Activated T-cell treated with anti-CD3 and anti-CD28 coated beads, Interleukin-2, amount 50 U/mL, for 48 hours (primary cell): ENCODE measurements at regions not wholly inside any gene's neighbourhood (a gene's known extent, or its start where the extent isn't known, plus 50 kb on each side); places are given as distances from the start of the nearest gene placed in this dataset.
A peak's percentile ranks its signal among the peaks of the same experiment; 100 is the strongest.
"Not testable (repeated sequence)": the region's sequence is repeated elsewhere in the genome, so short reads cannot be mapped to it uniquely, and the experiment has no call there.

Experiments used
- DNase-seq, 2 experiments: peaks; one replicate each; pipeline ENCODE4 v3.0.0-alpha.2; 2020

DNA sequence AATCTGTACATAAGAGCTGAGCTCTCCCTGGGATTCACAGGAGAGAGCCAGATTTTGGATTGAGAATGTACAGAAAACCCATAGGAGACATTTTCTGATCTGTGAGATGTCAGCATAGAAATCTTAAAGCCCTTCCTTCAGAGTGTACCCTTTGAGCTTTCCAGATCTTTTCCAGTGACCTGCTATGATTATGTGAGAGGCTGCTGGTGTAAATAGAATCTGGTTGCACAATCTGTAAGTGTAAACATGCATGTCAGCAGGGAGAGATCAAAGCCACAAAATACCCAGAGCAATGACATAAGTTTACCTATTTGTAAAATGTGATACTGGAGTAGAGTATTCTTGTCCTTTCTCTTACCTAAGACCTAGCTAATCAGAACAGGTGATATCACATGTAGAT, 471.9 kb downstream of the FOXD4L5 start:
- not testable (repeated sequence) for DNase-seq

DNA sequence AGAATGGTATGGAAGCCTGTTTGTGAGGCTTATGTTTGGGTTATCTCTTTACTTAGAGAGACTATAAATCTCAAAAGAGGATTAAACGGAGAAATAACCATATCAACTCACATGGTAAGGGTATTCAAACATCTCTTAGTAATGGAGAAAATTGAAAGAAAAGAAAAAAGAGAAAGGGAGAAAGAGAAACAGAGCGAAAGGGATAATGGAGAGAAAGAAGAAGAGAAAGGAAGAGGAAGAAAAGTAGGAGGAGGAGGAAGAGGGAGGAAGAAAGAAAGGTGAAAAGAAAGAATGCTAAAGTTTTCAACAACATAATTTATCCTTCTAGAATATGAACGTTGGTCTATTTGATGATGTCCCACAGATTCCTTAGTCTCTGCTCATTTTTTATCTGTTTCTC, 506.3 kb downstream of the FOXD4L5 start:
- not testable (repeated sequence) for DNase-seq

DNA sequence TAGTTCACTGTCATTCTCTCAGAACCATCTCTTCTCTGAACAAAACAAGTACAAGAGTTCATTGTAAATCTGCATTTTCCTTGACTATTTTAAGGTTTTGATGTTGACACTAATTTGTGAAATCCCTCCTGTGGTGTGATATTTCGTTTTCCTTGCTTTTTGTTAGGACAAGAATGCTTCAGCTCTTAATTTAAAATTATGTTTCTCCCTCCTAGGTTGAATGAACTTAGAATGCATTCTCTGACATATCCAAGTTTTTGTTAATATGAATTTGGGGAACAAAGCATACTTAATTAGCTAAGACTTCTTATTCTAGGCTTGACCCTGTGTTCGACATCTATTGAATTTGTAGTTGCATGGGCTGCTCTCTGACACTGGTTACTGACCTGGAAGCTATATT, 508.7 kb downstream of the FOXD4L5 start:
- DNase-seq: not testable (repeated sequence)

DNA sequence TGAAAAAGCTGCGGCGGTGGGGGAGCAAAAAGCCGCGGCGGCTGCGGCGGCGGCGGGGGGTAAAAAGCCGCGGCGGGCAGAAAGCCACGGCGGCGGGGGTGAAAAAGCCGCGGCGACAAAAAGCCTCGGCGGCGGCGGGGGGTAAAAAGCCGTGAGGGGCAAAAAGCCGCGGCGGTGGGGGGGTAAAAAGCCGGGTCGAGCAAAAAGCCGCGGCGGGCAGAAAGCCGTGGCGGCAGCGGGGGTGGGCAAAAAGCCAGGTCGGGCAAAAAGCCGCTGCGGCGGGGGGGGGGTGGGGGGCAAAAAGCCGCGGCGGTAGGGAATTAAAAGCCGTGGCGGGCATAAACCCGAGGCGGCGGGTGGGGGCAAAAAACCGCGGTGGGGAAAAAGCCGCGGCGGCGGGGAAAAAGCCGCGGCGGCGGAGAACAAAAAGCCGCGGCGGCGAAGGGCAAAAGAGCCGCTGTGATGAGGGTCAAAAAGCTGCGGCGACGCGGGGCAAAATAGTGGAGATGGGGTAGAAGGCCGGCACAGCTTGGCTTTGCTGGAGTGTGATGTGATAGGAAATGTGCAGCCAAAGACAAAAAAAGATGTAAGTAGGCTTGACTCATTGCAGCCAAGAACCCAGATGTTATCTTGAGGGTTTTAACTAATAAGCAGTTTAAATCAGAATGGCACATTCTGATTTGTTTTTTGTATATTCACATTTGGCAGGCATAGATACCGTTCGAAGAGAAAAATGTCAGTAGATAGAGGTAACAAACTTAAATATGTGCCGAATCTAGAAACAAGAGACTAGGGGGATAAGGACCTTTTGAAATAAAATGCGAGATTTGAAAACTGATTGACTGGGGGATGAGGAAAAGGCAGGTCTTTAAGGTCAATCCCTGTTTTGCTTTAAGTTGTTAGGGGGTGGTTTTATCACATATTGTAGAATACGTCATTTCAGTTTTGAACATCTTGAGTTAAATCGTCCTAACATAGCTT, 509.9 kb downstream of the FOXD4L5 start:
- DNase-seq: peak in 1 of 2 experiments; percentile 14

GRCh38 chr9:64774004-64774812, 510.8 kb downstream of the FOXD4L5 start:
- DNase-seq: peak in 1 of 2 experiments; percentile 17

DNA sequence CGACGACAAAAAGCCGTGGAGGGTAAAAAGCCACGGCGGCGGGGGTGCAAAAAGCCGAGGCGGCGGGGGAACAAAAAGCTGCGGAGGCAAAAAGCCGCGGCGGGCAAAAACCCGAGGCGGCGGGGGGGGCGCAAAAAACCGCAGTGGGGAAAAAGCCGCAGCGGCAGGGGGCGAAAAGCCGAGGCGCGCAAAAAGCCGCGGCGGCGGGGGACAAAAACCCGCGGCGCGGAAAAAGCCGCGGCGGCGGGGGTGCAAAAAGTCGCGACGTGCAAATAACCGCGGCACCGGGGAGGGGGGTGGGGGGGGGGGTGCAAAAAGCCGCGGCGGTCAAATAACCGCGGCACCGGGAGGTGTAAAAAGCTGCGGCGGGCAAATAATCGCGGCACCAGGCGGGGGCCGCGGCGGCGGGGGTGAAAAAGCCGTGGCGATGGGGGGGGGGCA, 511.5 kb downstream of the FOXD4L5 start:
- DNase-seq: peak in 1 of 2 experiments; percentile 14

GRCh38 chr9:64772751-64773331, 512.2 kb downstream of the FOXD4L5 start:
- not testable (repeated sequence) for DNase-seq

DNA sequence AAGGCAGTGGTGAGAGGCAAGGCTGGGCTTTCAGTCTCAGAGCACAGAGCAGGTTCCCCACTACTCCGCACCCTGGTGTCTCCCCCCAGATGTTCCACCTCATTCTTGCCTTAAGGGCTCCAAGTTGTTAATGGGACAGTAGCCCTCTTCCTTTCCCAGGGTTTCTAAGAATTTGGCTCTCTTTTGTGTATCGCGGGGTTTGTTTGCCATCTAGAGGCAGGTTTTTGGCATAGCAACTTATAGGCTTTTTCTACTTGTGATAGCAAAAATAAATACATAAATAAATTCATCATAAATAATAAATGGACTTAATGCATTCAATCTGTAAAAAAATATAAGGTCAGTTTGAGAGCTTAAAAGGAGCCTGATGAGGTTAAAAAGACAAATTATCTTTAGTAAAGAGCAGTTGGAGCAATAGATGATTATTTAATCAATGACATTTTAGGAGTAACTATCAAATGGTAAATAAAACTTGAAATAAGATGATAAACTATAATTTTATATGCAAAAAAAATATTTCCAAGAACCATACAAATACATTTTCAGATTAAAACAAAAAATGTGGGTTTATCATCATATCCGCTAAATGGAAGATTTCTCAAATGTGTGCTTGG, 512.8 kb downstream of the FOXD4L5 start:
- peak; percentile 22 to 23 for DNase-seq
